Esophagus muscularis mucosa (tissue), 3 donors: ENCODE measurements at regions not wholly inside any gene's neighbourhood (a gene's known extent, or its start where the extent isn't known, plus 50 kb on each side); places are given as distances from the start of the nearest gene placed in this dataset.

Source experiments
- CTCF ChIP-seq, 3 experiments: fragments of 200-600 bp in 2 of 3; fragments of 450-650 bp in 1 of 3; sonication (generic) in 2 of 3; IDR thresholded peaks; one replicate each; pipeline ENCODE4 v1.5.1; 2017 to 2019; ENCODE audit warnings: antibody characterized with exemption in 3 of 3, mild to moderate bottlenecking in 2 of 3, moderate library complexity in 1 of 3
- POLR2A ChIP-seq: fragments of 450-650 bp; IDR thresholded peaks from one replicate; pipeline ENCODE4 v1.6.1; 2017; ENCODE audit warnings: antibody characterized with exemption, moderate library complexity, mild to moderate bottlenecking, low read depth
- POLR2AphosphoS5 ChIP-seq, 2 donors: sonication (generic); formaldehyde crosslinking; IDR thresholded peaks; one replicate each; pipeline ENCODE4 v1.6.1; 2017; ENCODE audit warnings: antibody characterized with exemption in 2 of 2

- TF ChIP-seq POLR2AphosphoS5 (IDR thresholded peaks at IDR 0.05) = no peak
- TF ChIP-seq POLR2A = no peak
- no peak for TF ChIP-seq CTCF (IDR thresholded peaks at IDR 0.05)
These were observed 212.3 kb downstream of the HHIPL2 start for GRCh38 chr1:222335586-222335985.
